ENCODE measurements at regions not wholly inside any gene's neighbourhood (a gene's known extent, or its start where the extent isn't known, plus 50 kb on each side); places are given as distances from the start of the nearest gene placed in this dataset.

DNA sequence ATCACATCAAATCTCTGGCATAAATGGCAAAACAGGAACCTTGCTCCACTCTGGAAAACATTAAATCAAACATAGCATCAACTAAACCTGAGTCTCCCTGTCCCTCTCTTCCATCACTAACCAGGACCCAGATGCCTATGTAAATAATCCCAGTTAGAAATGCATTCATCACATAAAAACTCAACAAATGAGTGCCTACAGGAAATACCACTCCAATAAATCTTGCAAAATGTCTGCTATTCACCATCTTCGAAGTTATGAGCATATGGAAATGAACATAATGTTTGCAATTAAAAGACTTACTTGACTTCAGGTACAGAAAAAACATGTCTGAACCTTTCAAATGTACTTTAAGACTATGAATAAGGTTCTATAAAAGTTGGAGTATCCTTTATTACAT is 425.0 kb downstream of the CDH11 start:
- H3K27ac ChIP-seq, result no peak overlapping the region
- TF ChIP-seq, protein P1, sequence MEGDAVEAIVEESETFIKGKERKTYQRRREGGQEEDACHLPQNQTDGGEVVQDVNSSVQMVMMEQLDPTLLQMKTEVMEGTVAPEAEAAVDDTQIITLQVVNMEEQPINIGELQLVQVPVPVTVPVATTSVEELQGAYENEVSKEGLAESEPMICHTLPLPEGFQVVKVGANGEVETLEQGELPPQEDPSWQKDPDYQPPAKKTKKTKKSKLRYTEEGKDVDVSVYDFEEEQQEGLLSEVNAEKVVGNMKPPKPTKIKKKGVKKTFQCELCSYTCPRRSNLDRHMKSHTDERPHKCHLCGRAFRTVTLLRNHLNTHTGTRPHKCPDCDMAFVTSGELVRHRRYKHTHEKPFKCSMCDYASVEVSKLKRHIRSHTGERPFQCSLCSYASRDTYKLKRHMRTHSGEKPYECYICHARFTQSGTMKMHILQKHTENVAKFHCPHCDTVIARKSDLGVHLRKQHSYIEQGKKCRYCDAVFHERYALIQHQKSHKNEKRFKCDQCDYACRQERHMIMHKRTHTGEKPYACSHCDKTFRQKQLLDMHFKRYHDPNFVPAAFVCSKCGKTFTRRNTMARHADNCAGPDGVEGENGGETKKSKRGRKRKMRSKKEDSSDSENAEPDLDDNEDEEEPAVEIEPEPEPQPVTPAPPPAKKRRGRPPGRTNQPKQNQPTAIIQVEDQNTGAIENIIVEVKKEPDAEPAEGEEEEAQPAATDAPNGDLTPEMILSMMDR (conservative IDR thresholded peaks at IDR 0.05), result no peak
- TF ChIP-seq ZFX (IDR thresholded peaks at IDR 0.05), result no peak

DNA sequence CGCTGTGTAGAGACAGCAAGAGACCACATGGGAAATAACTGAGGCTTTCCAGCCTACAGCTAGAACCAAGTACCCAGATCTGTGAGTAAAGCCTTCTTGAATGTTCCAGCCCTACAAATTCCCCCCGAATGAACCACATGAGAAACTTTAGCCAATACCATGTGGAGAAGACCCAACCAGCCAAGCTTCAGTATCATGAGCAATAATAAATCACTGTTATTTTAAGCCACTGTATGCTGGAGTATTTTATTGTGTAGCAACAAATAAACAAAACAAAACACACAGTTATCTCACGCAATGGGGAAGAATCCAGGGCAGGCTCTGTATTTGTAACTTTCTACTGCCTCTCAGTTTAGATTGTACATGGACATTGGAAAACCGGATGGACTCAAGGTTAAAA is 426.2 kb downstream of the CDH11 start:
- H3K27ac ChIP-seq, result no peak overlapping the region
- TF ChIP-seq, protein P1 (conservative IDR thresholded peaks at IDR 0.05), result no peak
- TF ChIP-seq ZFX (IDR thresholded peaks at IDR 0.05), result no peak

DNA sequence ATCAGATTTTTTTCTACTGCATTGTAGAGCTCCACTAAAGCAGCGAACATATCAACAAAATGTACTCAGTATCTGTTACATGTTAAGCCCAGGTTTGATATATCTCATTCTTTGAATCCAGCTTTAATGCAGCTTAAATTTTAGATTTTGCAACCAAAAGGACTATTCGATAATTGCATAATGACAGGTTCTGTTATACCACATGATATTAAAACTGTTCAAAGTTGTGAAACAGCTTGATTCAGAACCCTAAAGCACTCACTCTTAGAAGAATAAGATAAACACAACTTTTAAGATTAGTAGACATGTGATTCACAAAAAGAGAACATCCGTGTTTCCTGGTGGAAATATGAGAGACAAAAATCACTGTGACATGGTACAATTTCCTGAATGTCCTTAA is 427.9 kb downstream of the CDH11 start:
- no peak for TF ChIP-seq ZFX (IDR thresholded peaks at IDR 0.05)
- TF ChIP-seq, protein P1 (conservative IDR thresholded peaks at IDR 0.05), result no peak
- H3K27ac ChIP-seq, result no peak overlapping the region

DNA sequence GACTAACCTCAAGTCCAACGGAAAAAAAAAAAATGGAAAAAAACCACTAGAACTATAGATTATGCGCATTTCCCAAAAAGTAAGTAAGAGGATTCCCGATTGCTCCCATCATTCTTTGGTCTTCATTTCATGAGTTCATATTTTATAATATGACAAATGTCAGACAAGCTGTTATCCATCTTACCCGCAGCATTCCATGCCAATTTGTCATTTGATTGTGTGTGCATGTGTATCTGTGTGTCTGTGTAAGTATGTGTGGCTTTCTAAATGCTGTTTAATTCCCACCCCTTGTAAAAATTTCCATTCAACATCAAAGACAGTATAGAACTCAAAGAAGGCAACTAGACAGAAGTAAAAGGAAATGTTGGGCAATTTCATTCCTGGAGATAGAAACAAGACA is 434.1 kb downstream of the CDH11 start:
- no peak overlapping the region for H3K27ac ChIP-seq
- TF ChIP-seq, protein P1 (conservative IDR thresholded peaks at IDR 0.05), result no peak
- no peak for TF ChIP-seq ZFX (IDR thresholded peaks at IDR 0.05)

DNA sequence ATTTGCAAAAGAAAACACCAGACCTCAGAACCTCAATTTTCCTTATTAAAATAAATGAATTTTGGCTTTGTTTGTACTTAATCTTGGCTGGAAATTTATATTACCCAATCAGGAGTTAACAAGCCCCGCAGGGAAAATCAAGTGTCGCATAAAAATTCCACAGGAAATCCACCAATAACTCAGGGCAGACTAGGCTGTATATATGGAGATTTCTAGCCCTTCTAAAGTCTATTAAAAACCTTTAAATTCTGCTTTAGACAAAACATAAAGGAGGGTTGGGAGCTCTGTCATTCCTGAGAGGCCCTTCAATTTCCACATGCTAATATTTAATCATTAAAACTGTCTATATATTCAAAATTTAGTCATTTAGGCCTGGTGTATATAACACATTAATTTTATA is 434.7 kb downstream of the CDH11 start:
- no peak for TF ChIP-seq ZFX (IDR thresholded peaks at IDR 0.05)
- TF ChIP-seq, protein P1 (conservative IDR thresholded peaks at IDR 0.05), result no peak
- H3K27ac ChIP-seq, result no peak overlapping the region

DNA sequence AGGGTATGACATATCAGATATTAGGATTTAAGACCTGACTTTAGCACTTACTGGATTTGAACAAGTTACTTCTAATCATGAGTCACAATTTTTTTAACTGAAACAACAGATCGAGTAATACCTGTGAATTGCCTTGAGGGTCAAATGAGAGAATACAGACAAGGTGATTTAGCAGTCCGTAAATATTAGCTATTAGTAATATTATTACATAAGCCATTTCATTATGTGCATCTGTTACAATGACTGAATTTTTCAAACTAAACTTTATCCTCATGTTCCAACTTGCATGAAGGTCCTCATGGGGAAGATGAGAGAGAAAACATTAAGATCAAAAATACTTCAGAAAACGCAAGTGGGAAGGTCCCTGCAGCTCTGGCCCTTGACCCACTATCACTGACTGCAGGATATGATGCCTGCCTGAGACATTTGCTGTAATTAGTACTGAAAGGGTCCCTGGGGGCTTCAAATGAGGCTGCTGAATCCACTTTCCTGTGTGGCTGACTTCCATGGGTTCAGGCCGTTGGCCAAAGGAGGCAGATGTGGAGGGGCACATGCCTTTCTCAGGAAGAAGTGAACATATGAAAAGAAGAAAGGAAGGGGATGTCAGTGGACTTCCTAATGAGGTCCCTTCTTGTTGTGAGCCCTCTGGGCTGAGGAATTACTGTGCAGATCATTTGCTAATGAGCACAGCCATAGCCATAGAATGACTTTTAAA is 441.7 kb downstream of the CDH11 start:
- no peak overlapping the region for H3K27ac ChIP-seq
- TF ChIP-seq, protein P1 (conservative IDR thresholded peaks at IDR 0.05), result no peak
- no peak for TF ChIP-seq ZFX (IDR thresholded peaks at IDR 0.05)

DNA sequence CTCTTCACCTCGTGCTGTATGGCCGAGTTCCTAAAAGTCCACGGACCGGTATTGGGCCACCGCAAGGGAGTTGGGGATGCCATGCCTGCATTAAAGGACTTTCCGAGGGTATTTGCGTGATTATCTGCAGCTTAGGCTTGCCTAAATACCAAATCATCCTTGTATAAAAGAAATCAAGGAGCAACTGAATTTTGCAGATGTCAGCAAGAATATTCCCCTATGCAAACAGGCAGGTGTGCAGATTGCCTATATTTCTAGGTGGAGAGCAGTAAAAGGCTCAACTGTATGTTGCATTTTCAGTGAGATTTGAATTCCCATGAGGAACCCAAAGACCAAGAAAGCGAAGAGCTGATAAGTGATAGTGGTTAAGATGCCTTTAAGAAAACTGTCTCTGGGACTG is 452.3 kb downstream of the CDH11 start:
- no peak overlapping the region for H3K27ac ChIP-seq
- no peak for TF ChIP-seq ZFX (IDR thresholded peaks at IDR 0.05)
- TF ChIP-seq, protein P1 (conservative IDR thresholded peaks at IDR 0.05), result no peak

Data from C4-2B (cell line).